Body of pancreas (tissue), 4 donors: ENCODE measurements at regions not wholly inside any gene's neighbourhood (a gene's known extent, or its start where the extent isn't known, plus 50 kb on each side); places are given as distances from the start of the nearest gene placed in this dataset.

Experiments used
- ATAC-seq: fragments of 150-250 bp; one replicate; pipeline ENCODE4 v1.9.1; 2016
- DNase-seq, 4 donors: peaks; one replicate each; pipeline ENCODE4 v3.0.0-alpha.2; 2019
- H3K27ac ChIP-seq, 4 donors: fragments of 200-600 bp; sonication (generic); 1 replicate in 3 of 4; 2 replicates in 1 of 4; pipeline versions ENCODE4 v1.5.1 to v1.6.1; 2016 to 2019; ENCODE audit warnings: mild to moderate bottlenecking in 1 of 4, mixed read lengths in 1 of 4, moderate library complexity in 1 of 4
- H3K27me3 ChIP-seq, 2 donors: fragments of 200-600 bp; sonication (generic); one replicate each; pipeline ENCODE4 v1.6.0; 2016; ENCODE audit warnings: mild to moderate bottlenecking in 1 of 2
- H3K36me3 ChIP-seq, 2 donors: fragments of 200-600 bp; sonication (generic); replicated peaks in 1 of 2; 2 replicates each; pipeline ENCODE4 v1.5.1; 2016; ENCODE audit warnings: low read depth in 2 of 2; ENCODE audit not compliant: insufficient read depth in 1 of 2
- H3K4me1 ChIP-seq: fragments of 200-600 bp; sonication (generic); one replicate; pipeline ENCODE4 v1.6.0; 2016
- H3K4me3 ChIP-seq, 2 donors: fragments of 200-600 bp; sonication (generic); 1 replicate in 1 of 2; 2 replicates in 1 of 2; pipeline ENCODE4 v1.5.1; 2016 to 2019
- H3K9me3 ChIP-seq, 3 donors: fragments of 200-600 bp; sonication (generic); 1 replicate in 2 of 3; 2 replicates in 1 of 3; pipeline ENCODE4 v1.5.1; 2016
- POLR2A ChIP-seq, 3 donors: fragments of 450-650 bp; IDR thresholded peaks; one replicate each; pipeline ENCODE4 v1.6.1; 2016; ENCODE audit warnings: antibody characterized with exemption in 3 of 3, mild to moderate bottlenecking in 2 of 3
- WGBS, 2 donors: methylation state at CpG; one replicate each; pipeline ENCODE4 v1.1.5; 2017; 5-methylcytosine and 5-hydroxymethylcytosine counted together
- intact Hi-C: fragments of 100-400 bp; cut with DNase I; formaldehyde crosslinking; loops from one replicate; pipeline ENCODE4 v1.15.1; 2023
- TF ChIP-seq, protein P1 (sequence below), 7 experiments: fragments of 450-650 bp in 4 of 7; fragments of 200-600 bp in 3 of 7; sonication (generic) in 3 of 7; IDR thresholded peaks; one replicate each; pipeline ENCODE4 v1.5.1; 2016 to 2019; ENCODE audit warnings: antibody characterized with exemption in 7 of 7

DNA sequence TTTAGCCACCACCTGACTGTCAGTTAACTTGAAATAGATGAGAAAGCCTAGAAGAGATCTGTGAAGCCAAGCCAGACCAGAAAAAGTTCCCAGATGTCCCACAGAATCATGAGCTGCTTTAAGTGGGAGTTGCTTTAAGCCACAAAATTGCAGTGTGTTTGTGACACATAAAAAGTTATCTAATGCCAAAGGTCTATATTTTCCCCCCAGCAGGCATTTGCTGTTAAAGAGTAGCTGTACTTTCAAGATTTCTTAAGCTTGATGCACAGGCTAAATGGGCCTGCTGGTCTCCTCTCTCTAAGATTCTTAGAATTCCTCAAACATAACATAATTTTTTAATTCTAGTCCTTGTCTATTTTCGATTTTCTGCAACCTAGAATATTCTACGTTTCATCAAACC lies 825.7 kb downstream of the FAM181B start:
- ATAC-seq (no peak), DNase-seq (no peak)
- H3K27me3 ChIP-seq, result no peaks in the 10 kb centered on the region
- TF ChIP-seq POLR2A (IDR thresholded peaks at IDR 0.05), result no peak
- peaks cover 0 to 4% of the 10 kb centered on the region in 2 donors for H3K36me3 ChIP-seq
- no peak overlapping the region for H3K27ac ChIP-seq
- no peak overlapping the region for H3K4me3 ChIP-seq
- H3K4me1 ChIP-seq, result no peaks in the 10 kb centered on the region
- 26 to 33% methylated on average over 2 of the region's 2 CpGs for WGBS, 2 donors
- intact Hi-C loops, result no loop called here
- H3K9me3 ChIP-seq, result no peaks in the 10 kb centered on the region

DNA sequence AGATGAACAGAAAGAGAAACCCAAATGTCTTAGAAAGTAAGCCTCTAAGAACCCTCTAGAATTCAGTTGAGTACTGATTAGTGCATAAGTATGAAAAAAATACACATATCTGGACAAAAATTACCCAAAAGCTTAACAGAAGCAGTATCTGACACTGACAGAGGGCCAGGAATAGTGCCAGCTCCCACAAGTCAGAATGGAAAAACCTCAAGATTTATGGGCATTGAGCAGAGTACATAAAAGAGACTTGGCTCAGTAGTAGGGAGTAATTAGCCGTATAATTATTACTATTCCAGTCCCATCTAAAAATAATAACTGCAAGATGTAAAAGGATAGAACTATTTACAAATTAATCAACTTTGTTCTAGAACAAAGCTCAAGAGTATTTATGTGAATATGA lies 834.5 kb downstream of the FAM181B start:
- TF ChIP-seq, protein P1, sequence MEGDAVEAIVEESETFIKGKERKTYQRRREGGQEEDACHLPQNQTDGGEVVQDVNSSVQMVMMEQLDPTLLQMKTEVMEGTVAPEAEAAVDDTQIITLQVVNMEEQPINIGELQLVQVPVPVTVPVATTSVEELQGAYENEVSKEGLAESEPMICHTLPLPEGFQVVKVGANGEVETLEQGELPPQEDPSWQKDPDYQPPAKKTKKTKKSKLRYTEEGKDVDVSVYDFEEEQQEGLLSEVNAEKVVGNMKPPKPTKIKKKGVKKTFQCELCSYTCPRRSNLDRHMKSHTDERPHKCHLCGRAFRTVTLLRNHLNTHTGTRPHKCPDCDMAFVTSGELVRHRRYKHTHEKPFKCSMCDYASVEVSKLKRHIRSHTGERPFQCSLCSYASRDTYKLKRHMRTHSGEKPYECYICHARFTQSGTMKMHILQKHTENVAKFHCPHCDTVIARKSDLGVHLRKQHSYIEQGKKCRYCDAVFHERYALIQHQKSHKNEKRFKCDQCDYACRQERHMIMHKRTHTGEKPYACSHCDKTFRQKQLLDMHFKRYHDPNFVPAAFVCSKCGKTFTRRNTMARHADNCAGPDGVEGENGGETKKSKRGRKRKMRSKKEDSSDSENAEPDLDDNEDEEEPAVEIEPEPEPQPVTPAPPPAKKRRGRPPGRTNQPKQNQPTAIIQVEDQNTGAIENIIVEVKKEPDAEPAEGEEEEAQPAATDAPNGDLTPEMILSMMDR (IDR thresholded peaks at IDR 0.05), result no peak
- no peak for TF ChIP-seq POLR2A (IDR thresholded peaks at IDR 0.05)
- DNase-seq (no peak), ATAC-seq (no peak)
- WGBS, 2 donors, result 62 to 67% methylated on average over 1 of the region's 1 CpG
- Histone ChIP-seq H3K9me3 (no peaks in the 10 kb centered on the region), H3K27ac (no peak overlapping the region), H3K4me1 (no peaks in the 10 kb centered on the region), H3K4me3 (no peak overlapping the region), H3K27me3 (no peaks in the 10 kb centered on the region), H3K36me3 (no peaks in the 10 kb centered on the region)
- intact Hi-C loops, result no loop called here

DNA sequence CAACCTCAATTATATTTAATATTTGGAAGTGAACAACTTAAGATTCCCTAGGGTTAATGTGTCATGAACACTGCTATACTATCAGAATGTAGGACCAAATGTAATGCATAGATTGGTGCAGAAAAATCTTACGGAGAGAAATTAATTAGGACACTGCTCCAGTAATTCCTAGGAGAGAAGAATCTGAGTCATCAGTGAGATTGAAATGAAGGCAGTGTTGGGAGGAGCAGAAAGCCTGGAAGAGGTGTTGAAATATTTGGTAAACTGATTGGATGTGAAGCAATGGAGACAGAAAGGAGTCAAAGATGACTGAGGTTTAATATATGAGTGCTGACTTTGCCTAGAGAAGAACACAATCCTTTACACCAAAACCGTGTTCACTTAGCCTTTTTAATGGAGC lies 836.0 kb downstream of the FAM181B start:
- intact Hi-C loops, result no loop called here
- 75 to 76% methylated on average over 2 of the region's 2 CpGs for WGBS, 2 donors
- TF ChIP-seq, protein P1 (IDR thresholded peaks at IDR 0.05), result no peak
- no peak for TF ChIP-seq POLR2A (IDR thresholded peaks at IDR 0.05)

DNA sequence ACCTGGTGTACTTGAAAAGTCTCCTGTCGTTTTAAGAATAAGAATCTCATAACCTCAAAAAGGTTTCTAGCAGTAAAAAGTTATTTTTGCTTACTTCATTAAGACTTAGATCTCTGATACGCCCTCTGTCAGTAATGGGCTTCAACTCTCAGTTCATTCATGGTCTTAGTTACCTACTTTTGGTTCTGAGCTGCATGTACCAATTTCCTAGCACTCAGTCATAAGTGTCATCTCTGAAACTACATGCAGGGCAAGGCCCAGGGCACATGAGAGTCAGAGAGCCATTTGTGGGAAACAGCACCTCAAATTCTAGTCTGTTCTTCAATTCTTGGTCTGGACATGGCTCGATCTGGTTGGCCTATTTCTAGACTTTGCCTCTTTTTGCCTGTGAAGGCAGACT lies 838.4 kb downstream of the FAM181B start:
- TF ChIP-seq POLR2A (IDR thresholded peaks at IDR 0.05), result no peak
- TF ChIP-seq, protein P1 (IDR thresholded peaks at IDR 0.05), result no peak
- intact Hi-C loops, result no loop called here
- no peaks in the 10 kb centered on the region for H3K36me3 ChIP-seq
- DNase-seq (no peak), ATAC-seq (no peak)
- WGBS, 2 donors, result 41 to 46% methylated on average over 3 of the region's 3 CpGs
- no peak overlapping the region for H3K4me3 ChIP-seq
- H3K9me3 ChIP-seq, result no peaks in the 10 kb centered on the region
- no peak overlapping the region for H3K27ac ChIP-seq
- no peaks in the 10 kb centered on the region for H3K4me1 ChIP-seq
- no peaks in the 10 kb centered on the region for H3K27me3 ChIP-seq

More for the DNA sequence above, 836.0 kb downstream of the FAM181B start:
- no peak overlapping the region for H3K27ac ChIP-seq
- no peak overlapping the region for H3K4me3 ChIP-seq
- no peaks in the 10 kb centered on the region for H3K4me1 ChIP-seq
- DNase-seq, result no peak
- H3K36me3 ChIP-seq, result no peaks in the 10 kb centered on the region
- no peak for ATAC-seq
- H3K27me3 ChIP-seq, result no peaks in the 10 kb centered on the region
- no peaks in the 10 kb centered on the region for H3K9me3 ChIP-seq

DNA sequence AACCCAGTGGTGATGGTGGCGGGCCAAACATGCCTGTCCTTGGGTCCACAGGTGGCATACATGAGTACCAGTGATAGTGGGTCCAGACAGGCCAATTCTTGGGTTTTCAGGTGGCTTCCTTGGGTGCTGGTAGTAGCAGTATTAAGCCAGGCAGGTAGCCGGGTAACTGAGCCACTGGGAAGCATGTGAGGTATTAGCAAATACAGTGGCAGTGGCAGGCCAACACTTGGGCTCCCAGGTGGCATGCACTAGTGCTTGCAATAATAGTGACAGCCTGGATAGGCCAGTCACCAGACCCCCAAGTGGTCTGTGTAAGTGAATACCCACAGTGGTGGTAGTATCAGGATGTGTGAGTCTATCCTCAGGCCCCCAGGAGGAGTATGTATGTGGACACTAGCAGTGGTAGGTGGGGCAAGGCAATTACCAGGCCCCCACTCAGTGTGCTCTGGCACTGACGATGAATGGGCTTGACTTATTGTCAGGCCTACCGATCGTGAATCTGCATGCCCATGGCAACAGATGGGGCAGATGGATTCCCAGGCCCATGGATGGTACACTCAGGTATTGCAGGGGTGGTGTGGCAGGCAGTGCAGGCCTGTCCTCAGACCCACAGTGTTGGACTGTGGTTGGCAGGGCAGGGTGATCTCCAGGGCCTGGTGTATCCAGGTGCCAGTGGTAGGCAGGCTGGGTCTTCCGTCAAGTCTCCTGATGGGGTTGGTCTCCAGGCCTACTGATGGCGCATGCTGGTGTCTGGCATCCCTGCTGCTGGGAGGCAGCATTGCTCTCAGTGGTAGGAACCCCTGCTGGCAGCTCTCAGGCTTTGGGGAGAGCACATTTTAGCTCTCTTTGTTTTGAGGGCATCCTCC lies 840.7 kb downstream of the FAM181B start:
- no peak overlapping the region for H3K27ac ChIP-seq
- TF ChIP-seq, protein P1 (IDR thresholded peaks at IDR 0.05), result no peak
- no peak for TF ChIP-seq POLR2A (IDR thresholded peaks at IDR 0.05)
- H3K4me3 ChIP-seq, result no peak overlapping the region
- no peaks in the 10 kb centered on the region for H3K36me3 ChIP-seq
- H3K27me3 ChIP-seq, result no peaks in the 10 kb centered on the region
- WGBS, 2 donors, result 71 to 79% methylated on average over 5 to 7 of the region's 7 CpGs
- ATAC-seq (no peak), DNase-seq (no peak)
- intact Hi-C loops, result no loop called here
- no peaks in the 10 kb centered on the region for H3K4me1 ChIP-seq
- H3K9me3 ChIP-seq, result no peaks in the 10 kb centered on the region
